CD14-positive monocyte (primary cell): ENCODE measurements at regions not wholly inside any gene's neighbourhood (a gene's known extent, or its start where the extent isn't known, plus 50 kb on each side); places are given as distances from the start of the nearest gene placed in this dataset.

ENCODE experiments used
- DNase-seq, 3 donors: peaks; one replicate each; pipeline ENCODE4 v3.0.0-alpha.2; 2011 to 2022
- H2AFZ ChIP-seq: 2 replicates; pipeline ENCODE4 v1.6.0; 2012; ENCODE audit warnings: mild to moderate bottlenecking, low read depth, low read length, inconsistent platforms; ENCODE audit not compliant: insufficient read depth, poor library complexity, severe bottlenecking
- H3K27ac ChIP-seq, 2 donors: 1 replicate in 1 of 2; 2 replicates in 1 of 2; pipeline ENCODE4 v1.5.1; 2012 to 2013; ENCODE audit warnings: low read length in 2 of 2, control low read depth in 1 of 2, inconsistent platforms in 1 of 2, low read depth in 1 of 2, mild to moderate bottlenecking in 1 of 2
- H3K27me3 ChIP-seq, 2 donors: one replicate each; pipeline versions ENCODE4 v1.6.0 to v1.6.1; 2011 to 2013; ENCODE audit warnings: low read length in 2 of 2; ENCODE audit not compliant: control insufficient read depth in 2 of 2, insufficient read depth in 2 of 2
- H3K36me3 ChIP-seq, 2 donors: replicated peaks in 1 of 2; 1 replicate in 1 of 2; 2 replicates in 1 of 2; pipeline versions ENCODE4 v1.5.1 to v1.6.1; 2012 to 2013; ENCODE audit warnings: low read length in 2 of 2, control low read depth in 1 of 2, inconsistent platforms in 1 of 2, mild to moderate bottlenecking in 1 of 2; ENCODE audit not compliant: insufficient read depth in 2 of 2, control insufficient read depth in 1 of 2
- H3K4me1 ChIP-seq, 2 donors: 1 replicate in 1 of 2; 2 replicates in 1 of 2; pipeline versions ENCODE4 v1.5.1 to v1.6.1; 2012 to 2013; ENCODE audit warnings: low read length in 2 of 2, control low read depth in 1 of 2, inconsistent platforms in 1 of 2, mild to moderate bottlenecking in 1 of 2, moderate library complexity in 1 of 2; ENCODE audit not compliant: insufficient read depth in 2 of 2, control insufficient read depth in 1 of 2
- H3K4me2 ChIP-seq: replicated peaks from 2 replicates; pipeline ENCODE3; 2012; ENCODE audit warnings: low read length, moderate library complexity, mild to moderate bottlenecking; ENCODE audit not compliant: poor library complexity, severe bottlenecking; ENCODE audit errors: extremely low read depth
- H3K4me3 ChIP-seq, 3 experiments: fragments of 200-600 bp in 1 of 3; sonication (generic) in 1 of 3; replicated peaks in 1 of 3; 1 replicate in 2 of 3; 2 replicates in 1 of 3; pipeline ENCODE4 v1.5.1; 2011 to 2013; ENCODE audit warnings: low read length in 3 of 3, mild to moderate bottlenecking in 3 of 3, control low read depth in 2 of 3, low read depth in 2 of 3, inconsistent platforms in 1 of 3, moderate library complexity in 1 of 3
- H3K79me2 ChIP-seq: 2 replicates; pipeline ENCODE4 v1.6.0; 2012; ENCODE audit warnings: mild to moderate bottlenecking, control low read depth, inconsistent platforms, low read length, moderate library complexity; ENCODE audit not compliant: insufficient read depth
- H3K9ac ChIP-seq: 2 replicates; pipeline ENCODE4 v1.6.0; 2017; ENCODE audit warnings: low read length, mild to moderate bottlenecking; ENCODE audit not compliant: insufficient read depth, poor library complexity, severe bottlenecking
- H3K9me3 ChIP-seq, 2 donors: replicated peaks in 1 of 2; 1 replicate in 1 of 2; 2 replicates in 1 of 2; pipeline versions ENCODE4 v1.5.1 to v1.6.1; 2012 to 2013; ENCODE audit warnings: low read length in 2 of 2, control low read depth in 1 of 2; ENCODE audit not compliant: control insufficient read depth in 1 of 2, insufficient read depth in 1 of 2
- H4K20me1 ChIP-seq: 2 replicates; pipeline ENCODE4 v1.6.0; 2012; ENCODE audit warnings: mild to moderate bottlenecking, low read length, control low read depth, moderate library complexity; ENCODE audit not compliant: insufficient read depth
- H3K27ac Mint-ChIP-seq, 7 donors: one replicate each; pipeline ENCODE4 v1.8.0; 2020; ENCODE audit warnings: mild to moderate bottlenecking in 7 of 7, mixed read lengths in 7 of 7, moderate library complexity in 6 of 7, inconsistent platforms in 2 of 7
- H3K27me3 Mint-ChIP-seq, 3 donors: one replicate each; pipeline ENCODE4 v1.8.0; 2021 to 2022; ENCODE audit warnings: low read depth in 3 of 3, mild to moderate bottlenecking in 3 of 3, mixed read lengths in 3 of 3, moderate library complexity in 3 of 3, inconsistent platforms in 1 of 3
- H3K36me3 Mint-ChIP-seq, 2 donors: one replicate each; pipeline ENCODE4 v1.8.0; 2020; ENCODE audit warnings: mixed read lengths in 2 of 2, inconsistent platforms in 1 of 2, mild to moderate bottlenecking in 1 of 2
- H3K4me1 Mint-ChIP-seq: one replicate; pipeline ENCODE4 v1.8.0; 2020; ENCODE audit warnings: mild to moderate bottlenecking, mixed read lengths
- H3K4me3 Mint-ChIP-seq, 2 donors: one replicate each; pipeline ENCODE4 v1.8.0; 2020; ENCODE audit warnings: mild to moderate bottlenecking in 2 of 2, mixed read lengths in 2 of 2, moderate library complexity in 1 of 2
- H3K9me3 Mint-ChIP-seq, 7 donors: one replicate each; pipeline ENCODE4 v1.8.0; 2020 to 2022; ENCODE audit warnings: mixed read lengths in 7 of 7, mild to moderate bottlenecking in 6 of 7, moderate library complexity in 6 of 7, inconsistent platforms in 2 of 7
- CTCF ChIP-seq: fragments of 200-600 bp; IDR thresholded peaks from one replicate; pipeline ENCODE4 v1.8.0; 2022; ENCODE audit warnings: antibody characterized with exemption, mild to moderate bottlenecking
- WGBS: methylation state at CpG from one replicate; pipeline ENCODE4 v1.1.5; 2013; ENCODE audit warnings: missing lambda C conversion rate; ENCODE audit not compliant: insufficient coverage; 5-methylcytosine and 5-hydroxymethylcytosine counted together
- intact Hi-C, 2 donors: fragments of 100-400 bp; cut with micrococcal nuclease; formaldehyde crosslinking; loops; one replicate each; pipeline versions ENCODE4 v1.15.0 to v1.15.1; 2023

DNA sequence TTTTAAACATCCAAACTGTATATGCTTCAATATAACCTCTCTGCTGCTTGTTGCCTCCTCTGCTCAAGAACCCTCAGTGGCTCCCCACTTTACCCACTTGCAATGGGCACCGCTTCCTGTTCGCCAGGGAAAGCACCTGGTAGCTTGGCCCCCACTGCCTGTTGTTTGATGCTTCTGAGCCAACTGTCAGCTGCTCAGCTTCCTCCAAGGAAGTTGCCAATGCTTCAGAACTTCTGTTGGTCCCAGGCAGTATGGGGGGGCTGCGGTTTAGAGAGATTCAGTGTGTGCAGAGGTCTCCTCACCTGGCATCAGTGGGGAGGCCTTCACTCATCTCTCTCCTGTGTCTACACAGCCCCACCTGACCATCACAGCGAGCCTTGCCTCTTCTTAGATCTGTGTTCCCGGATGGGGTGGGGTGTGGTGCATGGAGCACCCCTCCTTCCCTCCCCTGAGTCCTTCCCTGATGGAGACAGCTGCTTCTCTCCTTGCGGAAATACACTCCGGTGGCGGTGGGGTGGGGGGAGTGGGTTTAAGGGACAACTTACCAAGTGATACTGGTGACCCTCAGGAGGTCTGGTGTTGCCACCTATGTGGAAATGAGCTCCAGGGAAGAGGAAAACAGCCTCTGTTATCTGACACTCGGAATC is 308.1 kb downstream of the CDH26 start:
- DNase-seq, result no peak
- WGBS, result 53% methylated on average over 4 of the region's 9 CpGs
- no peak overlapping the region for H2AFZ ChIP-seq
- no peak overlapping the region for H3K9ac ChIP-seq
- intact Hi-C loops, result loop anchor here in 1 of 2 donors (10.0 kb wide), 1 partner anchor 211 kb away; no protein-coding TSS in a partner anchor
- no peaks in the 10 kb centered on the region for H3K36me3 ChIP-seq
- H3K9me3 ChIP-seq, result no peaks in the 10 kb centered on the region
- H3K4me1 ChIP-seq, result no peaks in the 10 kb centered on the region
- H3K79me2 ChIP-seq, result no peaks in the 10 kb centered on the region
- H3K4me3 ChIP-seq, result no peak overlapping the region
- H3K9me3 Mint-ChIP-seq, result peaks cover 0 to 5% (median 3%) of the 10 kb centered on the region in 7 donors
- H3K27me3 ChIP-seq, result no peaks in the 10 kb centered on the region
- H4K20me1 ChIP-seq, result no peaks in the 10 kb centered on the region
- no peak overlapping the region for H3K4me2 ChIP-seq
- no peak overlapping the region for H3K27ac ChIP-seq
- H3K27ac Mint-ChIP-seq, result no peak overlapping the region
- H3K36me3 Mint-ChIP-seq, result peaks cover 1 to 15% of the 10 kb centered on the region in 2 donors
- H3K27me3 Mint-ChIP-seq, result no peaks in the 10 kb centered on the region
- H3K4me1 Mint-ChIP-seq, result peaks cover 13% of the 10 kb centered on the region
- H3K4me3 Mint-ChIP-seq, result no peak overlapping the region
- TF ChIP-seq CTCF, result no peak

DNA sequence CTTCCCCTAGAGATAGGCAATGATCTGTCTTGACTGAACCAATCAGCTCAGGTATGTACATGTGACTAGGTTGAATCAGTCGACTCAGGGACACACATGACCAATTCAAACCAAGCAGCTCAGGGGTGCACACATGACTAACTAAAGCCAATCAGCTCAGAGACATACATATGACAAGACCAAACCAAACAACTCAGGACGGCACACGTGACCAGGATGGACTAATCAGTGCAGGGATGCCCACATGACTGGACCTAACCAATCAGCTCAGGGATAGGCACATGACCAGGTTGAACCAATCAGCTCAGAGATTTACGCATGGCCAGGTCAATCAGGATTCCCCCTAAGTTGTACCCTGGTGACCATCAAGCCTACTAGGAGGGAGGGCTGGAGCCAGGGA is 310.3 kb downstream of the CDH26 start:
- no peaks in the 10 kb centered on the region for H3K27me3 ChIP-seq
- no peak overlapping the region for H3K4me2 ChIP-seq
- intact Hi-C loops, result loop anchor here in 1 of 2 donors (10.0 kb wide), 1 partner anchor 214 kb away; no protein-coding TSS in a partner anchor
- H3K9ac ChIP-seq, result no peak overlapping the region
- no peak overlapping the region for H3K4me3 ChIP-seq
- Mint-ChIP-seq H3K4me3 (no peak overlapping the region), H3K27me3 (no peaks in the 10 kb centered on the region), H3K4me1 (peaks cover 7% of the 10 kb centered on the region), H3K27ac (no peak overlapping the region), H3K9me3 (peaks cover 0 to 5% (median 3%) of the 10 kb centered on the region in 7 donors), H3K36me3 (peaks cover 6 to 15% of the 10 kb centered on the region in 2 donors)
- DNase-seq, result no peak
- H3K79me2 ChIP-seq, result no peaks in the 10 kb centered on the region
- H2AFZ ChIP-seq, result no peak overlapping the region
- WGBS, result 100% methylated on average over 2 of the region's 4 CpGs
- no peaks in the 10 kb centered on the region for H3K36me3 ChIP-seq
- H3K4me1 ChIP-seq, result no peaks in the 10 kb centered on the region
- no peak overlapping the region for H3K27ac ChIP-seq
- H3K9me3 ChIP-seq, result no peaks in the 10 kb centered on the region
- no peaks in the 10 kb centered on the region for H4K20me1 ChIP-seq
- TF ChIP-seq CTCF, result no peak
